GDM1 (cell line): ENCODE measurements at regions not wholly inside any gene's neighbourhood (a gene's known extent, or its start where the extent isn't known, plus 50 kb on each side); places are given as distances from the start of the nearest gene placed in this dataset.
"Not testable (repeated sequence)": the region's sequence is repeated elsewhere in the genome, so short reads cannot be mapped to it uniquely, and the experiment has no call there.

Experiments used
- DNase-seq: peaks from one replicate; lab custom pipeline; 2025; lab: John Stamatoyannopoulos, UW

- no peak for DNase-seq
Observed at GRCh38 chr6:74018825-74019224, 322.8 kb downstream of the CD109 start.

GRCh38 chr6:74015427-74015826 lies 319.4 kb downstream of the CD109 start:
- no peak for DNase-seq

GRCh38 chr6:74000666-74001490 lies 304.9 kb downstream of the CD109 start:
- no peak for DNase-seq

GRCh38 chr6:73990609-73991238 lies 294.7 kb downstream of the CD109 start:
- not testable (repeated sequence) for DNase-seq

GRCh38 chr6:73989428-73989827 lies 293.4 kb downstream of the CD109 start:
- DNase-seq: no peak

GRCh38 chr6:73985891-73986290 lies 289.9 kb downstream of the CD109 start:
- DNase-seq: no peak

GRCh38 chr6:73984571-73985210 lies 288.7 kb downstream of the CD109 start:
- DNase-seq: no peak

- no peak for DNase-seq
Observed at GRCh38 chr6:73983367-73983766, 287.4 kb downstream of the CD109 start.

- DNase-seq: no peak
Observed at GRCh38 chr6:73980096-73980495, 284.1 kb downstream of the CD109 start.

GRCh38 chr6:73978330-73978729 lies 282.3 kb downstream of the CD109 start:
- no peak for DNase-seq

- DNase-seq: not testable (repeated sequence)
Observed at GRCh38 chr6:73972518-73972917, 276.5 kb downstream of the CD109 start.

GRCh38 chr6:73969971-73970970 lies 274.3 kb downstream of the CD109 start:
- no peak for DNase-seq

GRCh38 chr6:73968221-73968757 lies 272.3 kb downstream of the CD109 start:
- DNase-seq: no peak

GRCh38 chr6:73965539-73966029 lies 269.6 kb downstream of the CD109 start:
- DNase-seq: no peak

- no peak for DNase-seq
Observed at GRCh38 chr6:73964241-73964854, 268.3 kb downstream of the CD109 start.

GRCh38 chr6:73962884-73963283 lies 266.9 kb downstream of the CD109 start:
- DNase-seq: no peak

- DNase-seq: no peak
Observed at GRCh38 chr6:73956305-73956704, 260.3 kb downstream of the CD109 start.

GRCh38 chr6:73955800-73956199 lies 259.8 kb downstream of the CD109 start:
- no peak for DNase-seq

GRCh38 chr6:73954881-73955280 lies 258.9 kb downstream of the CD109 start:
- no peak for DNase-seq

- no peak for DNase-seq
Observed at GRCh38 chr6:73951183-73951582, 255.2 kb downstream of the CD109 start.
